NK-92 (cell line): ENCODE measurements at regions not wholly inside any gene's neighbourhood (a gene's known extent, or its start where the extent isn't known, plus 50 kb on each side); places are given as distances from the start of the nearest gene placed in this dataset.

Experiments used
- DNase-seq: peaks from one replicate; lab custom pipeline; 2025; ENCODE audit not compliant: unreplicated experiment; lab: John Stamatoyannopoulos, UW

DNA sequence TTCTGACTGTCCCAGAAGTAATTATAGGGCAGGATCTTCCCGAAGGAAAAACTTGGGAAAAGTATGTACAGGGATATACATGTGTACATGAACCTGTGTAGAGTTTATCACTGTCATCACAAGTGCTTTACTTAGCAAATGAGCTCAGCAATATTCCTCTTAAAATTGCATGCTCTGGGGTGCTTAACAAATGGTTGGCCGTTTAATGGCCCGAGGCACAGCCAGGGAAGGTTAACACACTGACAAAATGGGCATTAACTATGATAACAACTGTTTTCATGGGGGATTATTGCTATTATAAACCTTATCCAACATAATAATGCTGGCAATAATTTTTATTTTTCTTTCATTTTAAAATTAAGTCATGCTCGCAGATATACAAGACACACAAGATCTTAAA, 459.3 kb downstream of the TUSC7 start:
- no peak for DNase-seq

DNA sequence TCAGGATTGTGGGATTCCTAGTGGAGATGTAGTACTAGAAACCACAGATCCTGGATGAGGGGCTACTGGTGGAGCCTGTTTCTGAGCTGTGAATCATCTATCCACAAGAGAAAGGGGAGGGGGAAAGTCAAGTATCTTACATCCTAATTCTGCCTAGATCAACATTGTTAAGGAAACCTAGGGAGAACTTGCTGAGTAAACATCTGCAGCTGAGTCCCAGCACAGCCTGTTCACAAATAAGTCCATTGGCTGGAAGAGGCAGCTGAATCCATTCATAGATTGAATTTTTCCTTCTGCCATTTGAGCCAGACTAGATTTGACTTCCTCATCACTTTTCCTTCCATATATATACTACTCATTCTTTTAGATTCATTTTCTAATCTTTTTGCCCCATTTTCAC, 460.5 kb downstream of the TUSC7 start:
- DNase-seq, result no peak

DNA sequence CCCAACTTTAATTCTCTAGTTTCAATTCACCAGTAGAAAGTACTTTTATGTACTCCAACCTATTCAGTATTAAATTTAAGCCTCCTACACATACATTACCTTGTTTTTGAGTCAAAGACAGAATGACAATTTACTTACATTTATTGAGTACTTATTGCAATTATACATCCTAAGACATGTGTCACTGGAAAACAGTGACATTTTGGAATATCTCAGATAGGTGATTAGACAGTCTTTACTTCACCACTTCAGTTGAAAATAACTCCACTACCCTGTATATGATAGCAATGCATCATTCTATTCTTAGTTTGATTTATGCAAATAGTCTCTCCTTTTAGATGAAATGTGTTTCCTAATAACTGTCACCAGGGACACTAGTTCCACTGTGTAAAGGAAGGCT, 461.5 kb downstream of the TUSC7 start:
- no peak for DNase-seq

DNA sequence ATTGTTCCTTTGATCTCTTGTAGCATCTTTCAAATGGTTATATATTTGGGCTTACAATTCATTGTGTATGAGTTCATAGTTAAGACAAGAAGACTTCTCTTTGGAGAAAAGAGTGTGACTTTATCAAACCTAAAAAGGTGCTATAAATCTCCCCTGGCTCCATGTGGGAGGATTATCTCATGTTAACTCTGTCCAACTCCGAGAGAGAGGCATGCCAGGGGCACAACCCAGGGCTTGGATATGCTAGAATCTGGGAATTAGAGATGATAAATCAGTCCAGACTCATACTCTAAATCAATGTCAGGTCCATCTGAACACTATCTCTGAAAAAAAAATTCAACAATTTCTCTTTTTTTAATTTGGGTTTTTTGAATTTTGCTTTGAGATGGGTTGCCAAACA, 462.8 kb downstream of the TUSC7 start:
- no peak for DNase-seq

DNA sequence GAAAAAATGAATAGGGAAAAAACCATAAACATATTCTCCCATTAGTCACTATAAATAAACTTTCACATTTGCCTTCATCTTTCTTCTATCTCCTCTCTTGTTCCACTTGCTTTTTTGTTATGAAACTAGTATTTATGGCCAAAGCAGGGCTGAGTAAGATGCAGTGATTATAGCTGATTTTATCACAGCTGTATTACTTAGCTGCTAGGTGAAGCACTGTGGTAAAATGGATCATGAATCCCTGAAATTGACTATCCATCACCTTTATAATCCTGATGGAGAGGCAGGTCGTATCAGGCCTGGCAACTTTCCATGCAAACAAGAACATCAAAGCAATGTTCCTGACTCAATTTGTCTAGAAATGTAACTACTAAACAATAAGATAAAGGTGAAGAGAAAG, 471.6 kb downstream of the TUSC7 start:
- no peak for DNase-seq

DNA sequence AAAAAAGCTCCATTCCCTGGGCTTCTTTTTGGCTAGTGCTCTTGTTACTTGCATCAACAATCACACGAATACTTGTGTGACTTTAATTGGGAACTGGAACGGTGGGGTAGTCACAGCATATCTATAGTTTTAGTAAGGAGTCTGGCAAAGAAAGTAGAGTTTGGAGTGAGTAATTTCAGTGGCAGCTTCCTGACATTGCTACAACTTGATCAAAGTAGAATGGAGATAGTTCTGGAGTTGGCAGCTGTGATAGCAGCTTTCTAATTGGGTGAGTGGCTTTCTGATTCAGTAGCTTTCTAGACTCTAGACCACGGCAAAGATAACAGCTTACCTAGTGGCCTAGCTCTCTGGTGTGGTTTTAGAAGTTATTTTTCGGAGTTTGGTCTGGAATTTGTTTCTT, 475.0 kb downstream of the TUSC7 start:
- no peak for DNase-seq

DNA sequence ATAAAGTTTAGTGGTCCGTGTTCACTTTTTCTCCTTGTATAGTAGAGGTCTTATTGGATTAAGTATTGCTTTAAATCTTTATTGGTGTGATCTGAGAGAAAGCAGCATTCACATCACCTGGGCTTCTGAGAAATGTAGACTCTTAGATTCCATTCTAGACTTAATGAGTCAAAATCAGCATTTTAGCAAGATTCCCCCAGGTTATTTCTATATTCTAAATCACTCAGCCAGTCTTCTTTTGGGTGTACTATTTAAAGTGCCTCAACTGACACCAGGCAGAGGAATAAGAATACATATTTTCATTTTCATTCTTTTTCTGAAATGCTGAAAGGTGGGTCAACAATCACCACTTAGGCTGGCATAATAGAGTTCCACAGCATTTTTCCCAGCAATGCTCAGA, 481.7 kb downstream of the TUSC7 start:
- DNase-seq, result no peak

DNA sequence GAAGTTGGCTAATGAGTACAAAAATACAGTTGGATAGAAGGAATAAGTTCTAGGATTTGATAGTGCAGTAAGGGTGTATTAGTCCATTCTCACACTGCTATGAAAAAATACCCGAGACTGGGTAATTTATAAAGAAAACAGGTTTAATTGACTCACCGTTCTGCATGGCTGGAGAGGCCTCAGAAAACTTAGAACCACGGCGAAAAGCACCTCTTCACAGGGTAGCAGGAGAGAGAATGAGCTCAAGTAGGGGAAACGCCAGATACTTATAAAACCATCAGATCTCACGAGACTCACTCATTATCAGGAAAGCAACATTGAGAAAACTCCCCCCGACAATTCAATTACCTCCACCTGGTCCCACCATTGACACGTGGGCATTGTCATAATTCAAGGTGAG, 483.3 kb downstream of the TUSC7 start:
- DNase-seq, result no peak

DNA sequence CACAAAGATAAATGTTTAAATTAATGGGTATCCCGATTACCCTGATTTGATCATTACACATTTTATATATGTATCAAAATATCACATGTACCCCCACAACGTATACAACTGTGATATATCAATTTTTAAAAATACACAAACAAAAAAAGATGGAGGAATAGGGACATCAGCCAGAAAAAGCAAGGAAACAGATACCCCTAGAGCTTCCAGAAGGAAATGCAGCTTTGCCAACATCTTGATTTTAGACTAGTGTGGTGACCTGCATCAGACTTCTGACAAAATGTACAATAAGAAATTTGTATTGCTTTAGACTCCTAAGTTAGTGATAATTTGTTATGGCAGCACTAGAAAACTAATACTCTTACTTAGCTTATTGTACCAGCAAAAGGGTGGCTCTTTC, 483.8 kb downstream of the TUSC7 start:
- DNase-seq, result no peak

DNA sequence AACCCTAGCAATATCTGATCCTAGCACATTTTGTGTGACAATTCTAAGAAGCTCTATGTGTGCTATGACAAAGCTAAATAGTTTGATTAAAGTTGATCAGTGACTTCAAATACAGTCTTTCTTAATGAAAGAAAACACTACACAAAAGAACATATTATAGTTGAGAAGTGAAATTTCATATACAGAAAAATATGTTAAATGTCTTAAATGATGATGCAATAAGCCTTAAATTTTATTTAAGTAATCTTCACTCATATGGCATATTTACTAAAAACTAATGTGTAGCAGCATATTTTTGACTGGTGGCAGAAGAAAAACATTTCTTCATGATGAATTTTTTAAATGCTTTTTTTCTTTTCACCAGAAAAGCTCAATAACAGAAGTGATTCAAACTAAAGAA, 485.5 kb downstream of the TUSC7 start:
- no peak for DNase-seq

DNA sequence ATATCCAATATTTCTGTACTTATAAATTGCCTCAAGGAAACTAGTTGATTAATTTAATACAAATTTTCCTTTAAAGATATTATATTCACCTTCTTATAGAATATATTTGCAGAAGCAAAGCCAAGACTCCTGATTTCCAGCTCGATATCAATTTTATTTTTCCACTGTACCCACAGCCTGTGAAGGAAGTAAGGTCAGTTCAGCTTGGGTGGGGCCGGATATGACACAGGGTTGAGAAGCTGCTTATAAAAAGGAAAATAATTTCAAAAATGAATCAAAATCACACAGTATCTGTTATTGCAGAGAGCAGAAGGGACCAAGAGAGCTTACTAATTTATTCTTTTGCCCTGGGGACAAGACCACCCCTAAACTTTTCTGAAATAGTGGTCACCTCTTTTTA, 491.4 kb downstream of the TUSC7 start:
- DNase-seq, result no peak

DNA sequence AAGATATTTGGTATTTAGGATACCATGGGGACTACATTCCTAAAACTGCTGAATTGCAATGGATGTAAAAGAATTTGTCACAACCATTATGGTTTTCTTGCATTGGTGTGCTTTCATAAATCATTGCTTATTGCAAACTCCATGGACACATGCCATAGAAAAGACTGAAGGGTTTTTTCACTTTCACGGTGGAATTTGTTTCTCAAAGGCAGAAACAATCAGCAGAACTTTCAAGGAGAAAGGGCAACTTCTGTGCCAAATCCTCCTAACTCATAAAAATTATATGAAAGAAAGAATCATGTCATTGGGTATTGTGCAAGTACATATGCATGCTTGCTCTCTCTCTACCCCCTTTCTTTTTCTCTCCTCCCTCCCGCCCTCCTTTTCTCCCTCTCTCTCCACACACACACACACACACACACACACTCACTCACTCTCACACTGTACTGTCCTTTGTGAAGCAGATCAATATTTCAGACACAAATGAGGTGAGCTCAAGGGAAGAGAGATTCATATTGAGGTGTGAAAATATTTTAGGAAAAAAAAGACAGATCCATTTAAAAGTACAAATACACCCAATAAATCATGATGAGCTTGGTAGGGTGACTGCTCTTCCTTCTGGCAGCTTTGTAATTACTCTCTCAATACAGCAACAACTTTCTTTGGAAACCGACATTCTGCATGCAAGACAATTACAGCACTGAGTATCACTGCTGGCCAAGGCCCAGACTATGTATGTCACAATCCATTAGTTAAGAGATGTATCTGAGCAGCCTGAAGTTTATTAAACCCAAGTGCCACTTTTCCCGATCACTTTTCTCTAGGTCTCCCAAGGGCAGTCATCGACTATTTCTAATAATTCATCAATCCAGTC, 492.6 kb downstream of the TUSC7 start:
- DNase-seq, result no peak

DNA sequence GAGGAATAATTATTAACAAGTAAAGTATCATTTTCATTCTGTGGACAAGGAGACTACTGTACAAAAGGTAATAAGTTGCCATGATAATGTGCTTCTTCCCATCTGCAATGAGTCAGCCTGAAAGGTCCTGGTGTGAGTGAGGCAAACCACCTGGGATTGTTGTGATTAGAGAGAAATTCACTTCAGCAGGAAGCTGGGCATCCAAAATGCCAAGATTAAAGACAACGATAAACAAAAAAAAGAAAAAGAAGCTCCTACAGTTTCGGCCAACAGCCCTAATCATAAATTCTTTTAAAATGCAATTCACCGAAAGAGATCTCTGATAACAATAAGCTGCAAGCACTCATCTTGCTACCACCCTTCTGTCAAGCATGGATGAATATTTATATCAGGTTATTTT, 507.8 kb downstream of the TUSC7 start:
- no peak for DNase-seq

DNA sequence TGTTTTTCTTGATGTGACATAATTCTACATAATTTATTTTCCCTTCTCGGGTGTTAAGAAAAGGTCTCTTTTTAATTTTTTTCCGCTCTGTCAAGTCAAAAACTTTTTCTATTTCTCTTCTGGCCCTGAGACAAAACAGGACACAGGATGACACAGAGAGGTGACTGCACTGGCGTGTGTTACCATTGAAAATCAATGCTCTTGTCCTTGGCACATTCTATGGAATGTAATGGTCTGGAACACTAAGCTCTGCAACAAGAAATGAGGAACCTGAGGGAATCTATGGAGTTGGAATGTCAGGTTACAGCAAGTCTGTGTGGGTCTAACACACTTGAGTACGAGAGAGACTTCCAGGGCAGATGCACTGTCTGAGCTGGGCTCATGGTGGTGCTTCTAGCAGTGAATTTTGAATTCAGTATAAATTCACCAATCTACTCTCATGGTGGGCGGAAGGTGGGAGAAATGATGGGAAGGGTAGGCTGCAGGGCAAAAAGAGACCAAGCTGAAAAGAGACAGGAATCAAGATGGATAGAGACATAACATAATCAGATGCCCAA, 508.3 kb downstream of the TUSC7 start:
- DNase-seq, result no peak

DNA sequence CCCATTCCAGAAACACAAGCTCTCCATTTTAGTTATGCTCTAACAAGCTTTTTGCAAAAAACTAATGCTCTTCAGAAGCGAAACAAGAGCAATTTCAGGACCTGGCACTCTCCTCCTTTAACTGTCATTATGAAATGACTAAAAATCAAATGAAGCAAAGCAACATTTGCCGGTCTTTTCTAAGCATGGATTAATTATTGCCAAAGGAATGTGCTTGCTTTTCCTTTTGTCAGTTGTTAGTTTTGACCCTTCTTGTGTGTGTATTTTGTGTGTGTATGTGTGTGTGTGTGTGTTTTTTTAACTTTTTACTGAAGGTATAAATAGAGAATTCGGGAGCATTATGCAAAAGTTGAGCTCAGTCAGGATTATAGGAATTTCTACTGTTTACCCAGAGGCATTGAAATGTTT, 509.1 kb downstream of the TUSC7 start:
- no peak for DNase-seq

DNA sequence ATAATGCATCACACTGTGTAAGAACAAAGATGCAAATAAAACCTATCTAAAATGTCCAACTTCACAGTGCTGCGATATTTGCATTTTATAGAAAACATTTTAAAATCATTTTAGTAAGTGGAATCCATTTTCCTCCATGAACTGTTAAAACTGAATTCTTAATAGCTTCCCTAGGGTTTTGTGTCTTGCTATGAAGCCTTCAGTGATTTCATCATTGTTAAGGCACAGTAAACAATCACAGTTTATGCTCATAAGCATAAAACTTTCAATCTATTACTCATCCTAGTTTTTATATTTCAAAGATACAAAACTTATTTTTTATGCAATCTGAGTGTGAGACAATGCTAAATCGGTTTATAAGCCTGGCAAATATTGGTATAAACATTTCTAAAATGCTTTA, 509.7 kb downstream of the TUSC7 start:
- no peak for DNase-seq

DNA sequence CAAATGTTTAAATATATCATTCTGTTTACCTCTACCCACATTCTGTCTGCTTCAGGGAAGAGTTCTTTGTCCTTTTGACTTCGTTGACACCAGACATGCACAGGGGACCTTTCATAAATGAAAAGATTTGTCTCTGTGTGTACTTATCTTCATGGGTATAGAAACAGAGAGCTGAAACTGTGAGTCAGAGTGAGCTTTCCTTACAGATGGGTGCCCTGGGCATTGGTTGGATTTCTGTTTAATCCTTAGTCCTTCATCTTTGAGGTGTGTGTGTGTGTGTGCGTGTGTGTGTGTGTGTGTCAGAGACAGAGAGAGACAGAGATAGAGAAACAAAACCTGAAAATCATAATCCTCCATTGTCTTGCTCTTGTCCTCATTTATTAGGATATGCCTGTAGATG, 517.4 kb downstream of the TUSC7 start:
- no peak for DNase-seq

DNA sequence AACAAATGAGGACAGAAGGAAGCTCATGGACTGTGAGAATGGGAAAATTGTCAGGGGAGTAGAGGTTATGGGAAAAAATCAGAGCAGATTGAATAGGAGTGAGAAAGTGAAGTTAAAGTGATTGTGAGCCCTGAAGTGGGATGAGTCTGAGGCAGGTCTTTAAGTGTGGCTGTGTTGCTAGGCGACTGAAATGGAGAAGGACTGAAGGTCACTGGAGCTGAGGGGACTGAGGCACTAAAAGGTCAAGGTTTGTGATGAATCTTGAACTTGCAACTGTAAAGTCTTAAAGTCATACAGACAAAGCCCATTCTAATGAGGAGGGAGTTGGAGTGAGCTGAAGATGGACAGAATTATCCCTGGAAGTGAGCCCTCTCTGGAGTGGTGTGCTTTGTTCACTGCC, 518.9 kb downstream of the TUSC7 start:
- no peak for DNase-seq

DNA sequence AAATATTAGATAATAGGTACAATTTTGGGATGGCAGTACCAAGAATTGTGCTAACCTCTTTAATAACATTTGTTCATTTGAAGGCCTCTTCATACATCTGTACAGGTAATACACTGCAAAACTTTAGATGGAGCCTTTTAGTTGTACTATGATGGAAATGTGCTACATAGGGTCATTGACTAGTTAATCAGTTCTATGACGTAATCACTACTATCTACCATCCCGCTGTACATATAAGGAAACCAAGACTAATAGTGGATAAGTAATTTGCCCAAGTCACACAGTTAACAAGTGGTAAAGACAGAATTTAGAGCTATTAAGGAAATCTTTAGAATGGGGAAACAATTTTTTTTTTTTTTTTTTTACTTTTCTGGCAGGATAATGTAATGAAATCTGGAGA, 521.3 kb downstream of the TUSC7 start:
- DNase-seq, result no peak

DNA sequence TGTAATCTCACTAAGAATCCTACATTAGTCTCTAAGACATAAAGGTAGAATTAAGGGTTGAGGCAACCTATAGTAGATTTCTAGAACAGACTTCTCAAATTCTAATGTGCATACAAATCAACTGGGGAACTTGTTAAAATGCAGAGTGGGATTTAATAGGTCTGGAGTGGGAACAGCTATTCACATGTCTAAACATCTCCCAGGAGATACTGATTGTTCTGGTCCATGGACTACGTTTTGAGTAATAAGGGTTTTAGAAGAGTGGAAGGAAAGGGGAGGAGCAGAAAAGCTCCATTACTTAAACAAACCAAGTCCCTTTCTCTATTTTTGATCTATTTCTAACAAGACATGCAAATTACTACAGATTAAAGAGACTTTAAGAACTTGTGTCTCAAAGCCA, 524.8 kb downstream of the TUSC7 start:
- DNase-seq, result no peak

DNA sequence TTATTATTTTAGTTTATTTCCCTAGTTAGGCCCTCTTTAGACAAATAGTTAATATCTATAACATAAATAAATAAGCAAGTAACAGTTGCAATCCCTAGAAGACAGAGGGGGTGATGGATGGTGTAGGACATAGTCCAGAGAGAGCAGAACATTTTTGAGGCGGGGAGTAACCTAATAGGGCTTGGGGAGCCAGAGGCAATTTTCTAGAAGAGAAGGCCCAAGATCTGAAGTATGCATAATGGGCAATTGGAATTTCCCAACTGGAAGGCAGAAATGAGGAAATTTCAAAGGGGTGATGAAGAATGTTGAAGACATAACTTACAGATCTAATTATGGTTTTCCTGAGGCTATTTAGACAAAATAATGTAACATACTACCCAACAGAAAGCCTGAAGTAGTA, 525.7 kb downstream of the TUSC7 start:
- DNase-seq, result no peak

DNA sequence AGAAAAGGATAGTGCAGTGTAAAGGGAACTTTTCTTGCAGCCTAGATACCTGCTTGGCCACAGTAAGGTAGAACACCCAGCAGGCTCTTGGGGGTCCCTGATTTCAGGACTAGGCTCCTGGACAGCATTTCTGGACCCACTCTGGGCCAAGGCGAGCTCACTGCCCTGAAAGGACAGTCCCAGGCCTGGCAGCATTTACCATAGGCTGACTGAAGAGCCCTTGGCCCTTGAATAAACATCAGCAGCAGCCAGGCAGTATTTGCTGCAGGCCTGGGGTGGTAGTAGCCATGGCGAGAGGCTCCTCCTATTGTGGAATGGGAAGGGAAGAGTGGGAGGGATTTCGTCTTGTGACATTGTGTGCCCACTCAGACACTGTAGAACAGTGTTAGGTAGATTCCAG, 529.2 kb downstream of the TUSC7 start:
- DNase-seq, result no peak

DNA sequence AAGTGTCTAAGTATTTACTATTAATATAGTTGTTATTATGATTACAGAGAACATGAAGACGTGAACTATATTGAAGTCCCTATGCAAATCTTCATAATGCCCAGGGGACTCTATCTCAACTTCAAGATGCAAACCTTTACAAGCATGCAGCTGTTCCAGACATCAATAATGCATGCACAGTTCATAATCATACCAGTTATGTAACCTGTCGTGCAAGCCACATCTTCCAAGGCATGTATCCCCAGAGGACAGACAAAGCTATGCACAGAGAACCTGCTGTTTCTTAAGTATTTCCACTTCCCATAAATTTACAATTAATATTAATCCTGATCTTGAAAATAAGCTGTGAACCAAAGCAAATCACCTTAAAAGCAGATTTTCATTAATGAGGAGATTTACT, 534.1 kb downstream of the TUSC7 start:
- DNase-seq, result no peak
